SH-SY5Y (cell line): ENCODE measurements at regions not wholly inside any gene's neighbourhood (a gene's known extent, or its start where the extent isn't known, plus 50 kb on each side); places are given as distances from the start of the nearest gene placed in this dataset.

Experiments
- GATA2 ChIP-seq: IDR thresholded peaks from 2 replicates; pipeline ENCODE4 v1.6.1; 2011; ENCODE audit warnings: mild to moderate bottlenecking, low read depth, low read length
- GATA3 ChIP-seq: IDR thresholded peaks from 2 replicates; pipeline ENCODE4 v1.6.1; 2011; ENCODE audit warnings: low read depth, mild to moderate bottlenecking, low read length, moderate library complexity

DNA sequence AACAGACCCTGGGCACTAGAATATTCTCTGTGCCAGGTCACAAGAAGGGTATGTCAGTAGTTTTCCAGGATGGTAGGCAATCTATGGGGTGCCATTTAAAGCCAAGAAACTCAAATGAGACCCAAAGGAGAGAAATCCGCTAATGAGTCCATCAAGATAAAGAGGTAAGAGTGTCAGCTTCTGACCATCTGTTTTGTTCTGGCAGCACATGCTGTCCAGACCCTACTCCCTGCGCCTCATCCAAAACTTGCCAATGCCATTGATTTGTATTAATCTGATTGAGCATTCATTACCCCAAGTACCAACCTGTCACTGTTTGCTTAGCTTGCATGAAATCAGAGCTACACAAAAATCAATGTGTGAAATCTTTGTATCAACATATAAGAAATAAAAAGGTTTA, 229.0 kb downstream of the BLID start:
- TF ChIP-seq GATA2 (no peak), GATA3 (no peak)

DNA sequence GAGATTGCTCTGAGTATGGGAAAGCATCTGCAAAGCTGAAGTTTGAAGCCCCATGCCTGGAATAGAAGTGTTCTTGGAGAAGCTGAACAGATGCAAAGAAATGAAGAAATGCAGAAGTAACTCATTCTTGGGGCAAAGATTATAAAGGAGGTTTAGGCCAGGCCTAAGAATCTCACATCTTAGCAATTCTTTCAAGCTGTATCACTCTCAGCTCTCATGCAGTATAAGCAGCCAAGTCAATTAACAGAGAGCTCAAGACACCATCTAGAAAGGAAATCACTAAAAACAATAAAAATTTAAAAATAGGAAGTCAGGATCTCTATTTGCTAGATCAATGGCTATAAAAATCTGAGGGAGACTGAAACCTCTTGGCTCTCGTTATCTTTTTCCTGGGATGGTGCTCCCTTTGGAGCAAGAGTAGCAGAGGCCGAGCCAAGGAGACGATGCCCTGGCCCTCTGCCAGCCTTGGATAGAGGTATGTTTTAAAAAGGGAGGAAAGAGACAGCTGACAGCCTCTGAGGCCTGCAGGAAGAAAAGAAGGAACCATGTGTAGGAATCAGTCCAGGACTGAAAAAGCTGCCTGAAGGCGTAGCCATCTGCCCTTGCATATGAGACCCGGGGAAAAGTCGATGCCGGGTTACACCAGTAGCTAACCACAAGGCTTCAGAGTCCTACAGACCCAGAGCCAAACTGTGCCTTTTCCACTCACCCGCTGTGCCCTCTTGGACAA, 229.8 kb downstream of the BLID start:
- no peak for TF ChIP-seq GATA2
- no peak for TF ChIP-seq GATA3

- no peak for TF ChIP-seq GATA3
- TF ChIP-seq GATA2 = no peak
Measured at GRCh38 chr11:121884626-121885025, 231.4 kb downstream of the BLID start.

DNA sequence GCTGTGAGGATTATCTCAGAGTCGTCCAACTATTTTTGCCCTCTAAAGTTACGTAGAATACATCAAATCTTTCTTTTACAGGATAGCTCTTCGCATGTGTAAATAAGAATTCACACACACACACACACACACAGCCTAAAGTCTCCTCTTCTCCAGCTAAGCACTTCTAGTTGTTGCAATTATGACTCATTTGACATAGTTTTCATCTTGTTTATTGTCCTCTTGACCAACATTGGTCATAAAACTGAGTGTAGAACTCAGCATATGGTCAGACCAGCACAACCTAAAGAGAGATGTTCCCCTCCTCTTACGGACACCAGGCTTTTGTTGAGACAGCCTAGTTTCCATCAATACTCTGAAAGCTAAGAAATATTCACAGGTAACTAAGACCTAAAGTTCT, 234.2 kb downstream of the BLID start:
- TF ChIP-seq GATA3 (no peak), GATA2 (no peak)

DNA sequence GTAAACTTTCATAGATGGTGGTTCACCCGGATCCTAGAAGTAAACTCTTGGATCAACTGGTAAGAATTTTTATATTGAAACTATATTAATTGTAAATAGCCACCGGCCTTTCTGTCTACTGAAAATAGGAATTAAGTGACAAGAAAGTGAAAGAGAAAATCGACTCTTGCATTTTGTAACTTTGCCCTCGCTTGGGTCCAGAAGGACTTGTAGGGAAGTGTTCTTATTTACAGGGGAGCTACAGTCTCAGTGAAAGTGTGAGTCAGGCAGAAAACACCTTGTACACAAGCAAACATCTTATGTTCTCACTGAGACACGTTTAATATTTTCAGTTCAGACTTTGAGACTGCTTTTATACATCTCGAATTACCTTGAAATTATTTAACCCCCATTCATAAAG, 238.9 kb downstream of the BLID start:
- TF ChIP-seq GATA3 = no peak
- no peak for TF ChIP-seq GATA2

DNA sequence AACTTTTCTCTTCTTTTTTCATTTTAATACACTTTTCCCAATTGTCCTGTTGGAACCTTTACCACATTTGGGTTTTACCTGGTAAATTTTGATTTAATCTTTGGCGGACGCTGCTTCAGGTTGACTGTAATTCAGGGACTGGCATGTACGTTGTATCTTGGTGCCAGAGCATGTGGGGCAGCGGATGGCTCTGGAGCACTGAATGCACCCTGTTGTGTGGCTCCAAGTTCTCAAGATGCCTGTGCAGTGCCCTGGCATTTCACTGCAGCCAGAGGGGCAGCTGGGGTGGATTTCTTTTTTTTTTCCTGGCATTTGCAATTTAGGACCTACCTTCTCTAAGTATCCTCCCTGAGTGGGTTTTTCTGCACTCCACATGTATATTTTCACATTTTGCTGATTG, 242.2 kb downstream of the BLID start:
- TF ChIP-seq GATA3 (no peak), GATA2 (no peak)

DNA sequence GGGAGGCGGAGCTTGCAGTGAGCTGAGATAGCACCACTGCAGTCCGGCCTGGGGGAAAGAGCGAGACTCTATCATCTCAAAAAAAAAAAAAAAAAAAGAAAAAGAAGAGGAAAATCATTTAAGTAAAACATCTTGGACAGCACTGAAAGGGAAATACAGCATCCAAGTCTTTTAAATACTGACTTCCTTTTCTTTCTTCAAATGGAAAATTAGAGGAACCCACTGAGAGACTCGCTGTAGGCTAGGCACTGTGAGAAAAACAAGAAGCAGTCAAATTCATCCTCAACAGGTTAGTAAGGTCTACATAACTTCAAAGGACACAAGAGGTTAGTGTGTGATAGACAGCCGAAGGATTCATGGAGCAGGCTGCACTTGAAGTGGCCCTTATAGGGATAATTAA, 243.7 kb downstream of the BLID start:
- TF ChIP-seq GATA2 (no peak), GATA3 (no peak)

DNA sequence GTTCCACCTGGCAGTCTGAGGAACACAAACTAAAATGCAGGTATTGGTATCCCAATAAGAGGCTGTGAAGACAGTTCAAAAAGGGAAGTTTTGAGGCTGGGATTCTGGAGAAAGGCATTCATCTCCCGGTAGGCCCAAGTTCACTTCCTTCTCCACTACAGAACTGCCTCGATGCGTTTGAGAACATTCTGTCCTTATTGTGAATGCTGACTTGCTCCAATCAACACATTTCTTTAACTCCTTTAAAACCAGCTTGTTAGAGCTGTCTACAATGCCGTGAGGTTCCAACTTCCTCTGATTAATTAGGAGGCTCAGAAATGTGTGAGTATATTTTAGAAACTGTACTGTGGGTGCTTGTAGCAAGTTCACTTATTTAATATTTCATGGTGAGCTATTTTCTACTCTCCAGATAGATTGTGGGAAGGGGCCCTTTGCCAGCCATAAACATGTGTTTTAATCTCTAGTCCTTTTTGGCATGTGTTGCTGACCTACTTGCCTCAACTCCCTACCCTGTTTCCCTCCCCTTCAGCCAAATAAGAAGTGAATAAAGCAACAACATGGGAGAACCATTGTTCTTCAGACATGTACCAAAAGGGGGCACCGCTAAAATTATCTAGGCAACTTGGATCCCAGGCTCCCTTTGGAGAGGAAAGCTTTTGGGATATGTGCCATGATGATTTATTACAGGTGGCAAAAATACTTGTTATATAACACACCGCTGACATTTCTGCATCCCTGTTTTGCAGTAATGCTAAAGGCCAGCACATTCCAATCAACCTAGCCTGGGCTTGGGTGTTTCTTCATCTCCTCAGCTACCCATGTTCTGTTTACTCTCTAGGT, 245.6 kb downstream of the BLID start:
- TF ChIP-seq GATA2 (no peak), GATA3 (no peak)

DNA sequence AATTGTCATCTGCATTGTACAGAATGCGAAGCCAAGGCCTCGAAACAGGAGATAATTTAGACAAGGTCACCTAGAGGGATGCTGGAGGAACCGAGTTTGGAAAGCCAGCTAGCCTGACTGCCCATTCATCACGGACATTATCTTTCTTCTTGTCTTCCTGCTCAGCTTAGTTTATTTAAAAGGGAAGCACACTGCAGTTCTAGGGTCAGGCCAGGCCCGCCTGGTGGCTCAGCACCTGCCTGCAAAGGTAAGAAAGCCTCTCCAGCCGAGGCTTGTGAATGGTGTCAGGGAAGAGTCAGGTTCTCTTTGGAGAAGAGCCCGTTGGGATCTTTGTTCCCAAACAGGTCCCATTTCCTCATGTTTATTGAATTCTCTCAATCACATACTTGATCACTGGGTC, 246.5 kb downstream of the BLID start:
- no peak for TF ChIP-seq GATA2
- no peak for TF ChIP-seq GATA3

DNA sequence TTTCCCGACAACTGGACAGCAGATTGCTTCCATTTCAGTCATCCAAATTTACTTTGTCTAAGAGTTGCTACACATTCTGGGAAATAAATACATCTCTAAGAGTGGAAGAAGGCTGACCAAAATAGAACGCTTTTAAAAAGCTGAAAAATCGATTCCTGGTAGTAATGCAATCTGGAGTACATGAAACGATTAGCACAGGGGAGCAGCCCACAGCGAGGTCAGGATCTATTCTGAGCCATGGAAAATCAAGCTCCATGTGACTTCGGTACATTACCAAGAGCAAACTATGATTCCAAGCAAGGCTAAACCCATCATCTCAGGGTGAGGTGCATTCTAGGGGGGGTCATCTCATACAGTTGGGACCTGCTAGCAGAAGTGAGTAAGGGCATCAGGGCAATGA, 249.3 kb downstream of the BLID start:
- no peak for TF ChIP-seq GATA2

GRCh38 chr11:121864660-121865059, 251.4 kb downstream of the BLID start:
- TF ChIP-seq GATA2 = no peak
- TF ChIP-seq GATA3 = no peak

- TF ChIP-seq GATA3 = no peak
- TF ChIP-seq GATA2 = no peak
Measured at GRCh38 chr11:121863126-121863525, 252.9 kb downstream of the BLID start.

DNA sequence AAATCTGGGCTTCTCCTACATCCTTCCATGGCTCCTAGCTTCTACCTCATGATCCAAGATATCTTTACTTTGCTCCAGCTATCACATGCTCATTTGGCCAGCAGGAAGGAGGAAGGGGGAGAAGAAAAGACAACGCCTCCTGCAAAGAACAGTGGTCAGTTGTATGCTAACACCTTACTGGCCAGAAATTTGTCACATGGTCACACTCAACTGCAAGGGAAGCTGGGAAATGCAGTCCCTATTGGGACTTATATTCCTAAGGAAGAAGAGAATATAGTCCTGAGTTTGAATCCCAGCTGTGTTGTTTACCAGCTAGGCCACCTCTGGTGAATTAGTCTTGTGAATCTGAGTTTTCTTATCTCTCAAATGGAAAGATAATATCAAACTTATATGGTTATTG, 272.0 kb downstream of the BLID start:
- no peak for TF ChIP-seq GATA2
- no peak for TF ChIP-seq GATA3

- TF ChIP-seq GATA2 (no peak), GATA3 (no peak)
Measured at GRCh38 chr11:121842192-121842585, 273.8 kb downstream of the BLID start.
